Stimulated activated CD4-positive, alpha-beta T cell treated with anti-CD3 and anti-CD28 coated beads, Interleukin-1b, Interleukin-23, amount 100 ng/mL, for 1 hour (primary cell): ENCODE measurements at regions not wholly inside any gene's neighbourhood (a gene's known extent, or its start where the extent isn't known, plus 50 kb on each side); places are given as distances from the start of the nearest gene placed in this dataset.

ENCODE experiments used
- DNase-seq, 2 donors: peaks; one replicate each; pipeline ENCODE4 v3.0.0-alpha.2; 2020; ENCODE audit warnings: low read depth in 2 of 2

DNA sequence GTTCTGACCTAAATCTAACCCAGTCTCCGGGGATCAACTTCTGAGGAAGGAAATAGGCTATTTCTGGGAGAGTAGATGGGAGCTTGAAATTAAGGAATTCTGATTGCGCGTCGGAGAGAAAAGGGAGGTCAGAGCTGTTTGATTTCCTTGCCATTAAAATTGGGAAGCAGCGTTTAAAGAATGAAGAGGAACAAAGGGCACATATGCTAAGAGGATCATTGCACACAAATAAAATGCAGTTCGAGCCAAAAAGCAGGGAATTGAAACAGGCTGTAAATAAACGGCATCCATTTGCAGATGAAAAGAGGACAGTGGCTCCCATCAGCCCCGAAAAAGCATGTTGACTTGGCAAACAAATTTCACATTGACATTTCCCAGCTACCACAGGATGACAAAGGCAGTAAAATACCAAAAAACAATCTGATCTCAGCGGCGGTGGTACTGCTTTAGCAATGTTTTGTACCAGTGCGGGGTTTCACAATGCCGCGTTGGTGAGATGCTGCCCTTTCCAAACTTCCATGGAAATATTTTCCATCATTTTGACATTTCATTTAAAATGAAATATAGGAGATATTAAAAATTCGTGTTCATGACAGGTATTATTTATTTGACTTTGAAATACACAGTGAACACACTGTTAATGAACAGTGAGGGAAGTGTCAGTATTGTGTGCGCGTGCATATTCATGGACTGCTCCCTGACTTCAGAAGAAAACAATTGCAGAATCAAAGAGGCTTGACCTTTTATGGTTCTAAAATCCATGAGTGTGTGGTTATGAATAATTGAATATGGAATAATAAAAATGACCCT lies 108.8 kb downstream of the SQOR start:
- no peak for DNase-seq

DNA sequence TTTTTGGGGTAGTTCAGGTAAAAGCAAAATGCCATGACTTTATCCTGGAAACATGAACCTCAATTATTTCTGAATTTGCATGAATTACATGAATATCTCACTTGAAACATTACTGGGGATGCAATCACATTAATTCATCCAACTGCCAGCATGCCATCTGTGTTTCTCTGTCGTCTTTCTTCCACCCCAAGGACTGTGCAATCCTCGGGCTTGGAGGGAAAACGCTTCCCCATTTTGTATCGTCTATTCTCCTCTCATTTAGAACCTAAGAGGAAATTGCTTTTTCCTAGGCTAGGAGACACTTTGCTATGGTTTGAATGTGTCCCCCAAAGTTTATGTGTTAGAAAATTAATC lies 109.4 kb downstream of the SQOR start:
- no peak for DNase-seq

DNA sequence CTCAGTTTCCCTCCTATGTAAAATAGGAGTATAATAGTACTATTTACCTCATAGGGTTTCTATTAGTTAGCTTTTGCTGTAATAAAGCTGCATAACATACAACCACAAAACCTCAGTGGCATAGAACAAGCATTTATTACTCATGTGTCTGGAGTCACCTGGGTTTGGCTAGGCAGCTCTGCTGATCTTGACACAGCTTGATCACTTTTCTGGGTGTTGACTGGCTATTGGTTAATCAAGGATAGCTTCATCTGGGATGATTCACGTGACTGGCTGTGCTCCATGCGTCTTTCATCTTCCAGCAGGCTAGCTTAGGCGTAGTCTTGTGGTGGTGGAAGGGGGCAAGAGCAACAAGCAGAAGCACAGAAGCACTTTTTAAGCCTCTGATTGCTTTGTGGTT lies 112.6 kb downstream of the SQOR start:
- no peak for DNase-seq

DNA sequence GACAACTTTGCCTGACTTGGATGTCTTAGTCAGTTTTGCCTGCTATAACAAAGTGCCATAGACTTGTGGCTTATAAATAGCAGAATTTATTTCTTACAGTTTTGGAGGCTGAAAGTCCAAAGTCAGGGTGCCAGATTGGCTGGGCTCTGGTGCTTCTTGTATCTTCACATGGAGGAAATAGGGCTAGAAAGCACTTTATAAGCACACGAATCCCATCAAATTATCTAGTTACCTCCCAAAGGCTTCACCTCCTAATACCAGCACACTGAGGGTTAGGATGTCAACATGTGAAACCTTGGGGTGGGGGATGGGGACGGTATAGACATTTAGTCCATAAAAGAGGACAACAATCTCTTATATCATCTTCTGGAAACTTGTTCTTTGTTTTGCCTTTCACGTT lies 116.8 kb downstream of the SQOR start:
- DNase-seq, result no peak

DNA sequence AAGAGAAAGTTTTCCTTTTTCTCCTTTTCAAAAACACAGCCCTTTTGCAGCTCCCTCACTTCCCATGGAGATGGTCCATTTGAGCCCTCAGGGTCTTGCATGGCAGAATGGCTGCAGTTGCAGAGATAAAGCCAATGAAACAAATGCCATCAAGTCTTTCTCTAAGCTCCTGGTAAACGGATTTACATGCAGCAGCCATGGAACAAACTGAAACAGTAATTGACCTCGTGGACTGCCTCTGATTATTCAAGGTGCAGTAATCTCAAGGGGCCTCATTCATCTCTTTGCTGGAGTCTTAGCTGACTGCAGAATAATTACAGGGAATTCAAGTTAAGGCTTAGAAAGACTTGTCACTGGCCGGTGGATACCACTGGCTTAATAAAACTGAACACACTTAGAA lies 125.1 kb downstream of the SQOR start:
- no peak for DNase-seq

DNA sequence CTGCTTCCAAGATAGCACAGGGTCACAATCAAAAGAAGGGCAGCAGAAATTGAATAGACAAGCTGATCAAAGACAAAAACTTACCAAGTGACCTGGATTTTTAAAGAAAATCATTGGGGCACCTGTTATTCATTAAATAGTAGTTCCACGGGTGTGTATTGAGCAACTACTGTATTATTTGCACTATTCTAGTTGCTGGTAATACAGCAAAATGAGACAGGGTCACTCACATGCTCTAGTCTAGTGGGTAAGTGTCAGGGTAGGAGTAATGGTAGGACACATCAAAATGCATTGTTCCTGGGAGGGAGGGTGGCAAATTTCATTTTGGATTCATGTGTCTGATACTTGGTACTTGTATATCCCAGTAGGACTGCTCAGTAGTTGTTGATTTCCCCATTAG lies 127.9 kb downstream of the SQOR start:
- no peak for DNase-seq

DNA sequence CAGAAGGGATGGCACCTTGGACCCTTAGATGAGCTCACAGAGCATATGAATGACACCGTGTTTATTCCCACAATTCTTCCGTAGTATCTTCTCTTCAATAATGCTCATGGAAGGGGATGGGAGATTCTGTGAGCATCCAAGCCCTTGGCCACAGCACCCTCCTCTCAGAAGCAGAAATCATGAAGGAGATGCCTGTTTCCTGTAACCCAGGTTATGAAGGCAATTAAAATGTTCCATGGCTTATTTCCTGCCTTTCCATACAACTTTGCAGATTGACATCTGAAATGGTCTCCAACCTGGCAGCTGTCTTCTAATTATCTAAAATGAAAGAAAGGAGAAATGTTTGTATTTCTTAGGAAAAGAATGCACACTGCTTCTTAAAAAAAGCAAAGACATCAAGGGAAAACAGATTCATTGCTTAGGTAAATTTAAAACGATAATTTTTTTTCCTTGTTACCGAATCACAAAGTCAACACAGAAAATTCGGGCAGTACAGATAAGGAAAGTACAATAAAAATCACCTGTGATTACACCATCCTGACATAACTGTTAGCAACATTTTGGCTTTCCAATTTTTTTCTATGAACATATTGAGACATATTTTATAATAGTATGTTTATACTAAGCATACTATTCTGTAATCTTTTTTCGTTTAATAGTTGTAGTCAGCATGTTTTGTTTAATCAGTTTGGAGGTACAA lies 128.5 kb downstream of the SQOR start:
- no peak for DNase-seq

DNA sequence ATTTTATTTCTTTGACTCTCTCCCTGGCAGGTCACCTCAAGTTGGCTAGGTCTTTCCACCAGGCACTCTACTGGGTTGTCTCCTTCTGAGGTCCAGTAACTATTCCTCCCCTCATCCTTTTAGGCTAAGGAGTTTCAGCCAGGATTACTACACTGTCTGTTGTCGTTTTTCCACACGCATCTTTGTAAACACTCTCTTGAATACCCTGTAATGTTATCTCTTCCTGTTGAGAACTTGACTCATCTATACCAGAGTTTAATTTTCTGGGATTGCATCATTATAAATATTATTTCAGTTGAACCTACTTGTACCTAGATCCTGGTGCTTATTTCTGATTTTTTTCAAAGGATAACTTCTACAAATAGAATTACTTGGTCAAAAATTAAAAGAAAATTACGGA lies 138.3 kb downstream of the SQOR start:
- DNase-seq, result no peak

DNA sequence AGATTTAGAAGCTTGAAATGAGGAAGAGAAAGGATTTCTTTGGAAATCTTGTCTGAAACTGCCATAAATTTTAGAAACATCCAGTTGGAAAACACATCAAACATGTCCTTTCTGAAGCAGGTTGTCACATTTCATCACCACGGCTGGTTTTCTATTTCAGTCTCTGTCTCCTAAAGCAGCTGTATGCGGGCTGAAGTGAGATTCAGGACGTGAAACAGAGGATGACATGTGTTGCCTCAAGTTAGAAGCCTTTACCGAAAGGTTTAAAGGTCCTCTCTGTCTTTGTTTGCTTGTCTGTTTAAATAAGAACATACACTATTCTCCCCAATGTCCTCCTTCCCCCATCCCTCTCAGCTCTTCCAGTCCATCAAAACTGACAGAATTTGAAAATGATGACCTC lies 141.9 kb downstream of the SQOR start:
- DNase-seq, result no peak

DNA sequence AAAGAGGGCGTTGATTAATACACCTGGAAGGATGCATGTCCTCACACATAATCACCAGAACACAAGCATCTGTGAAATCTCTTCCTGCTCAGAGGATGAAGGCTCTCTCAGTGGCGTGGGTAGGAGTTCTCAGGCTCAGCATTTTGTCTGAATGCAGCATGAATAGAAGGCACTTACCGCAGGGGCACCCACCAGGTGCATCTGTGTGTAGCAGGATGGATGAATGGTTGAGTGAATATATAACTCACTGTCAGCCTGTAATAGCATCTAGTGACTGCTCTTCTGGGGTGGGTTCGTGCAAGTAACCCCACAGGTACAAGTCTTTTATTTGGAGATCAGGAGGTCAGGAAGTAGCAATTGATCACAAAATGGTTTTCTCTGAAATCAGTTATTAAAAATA lies 143.0 kb downstream of the SQOR start:
- DNase-seq, result no peak

DNA sequence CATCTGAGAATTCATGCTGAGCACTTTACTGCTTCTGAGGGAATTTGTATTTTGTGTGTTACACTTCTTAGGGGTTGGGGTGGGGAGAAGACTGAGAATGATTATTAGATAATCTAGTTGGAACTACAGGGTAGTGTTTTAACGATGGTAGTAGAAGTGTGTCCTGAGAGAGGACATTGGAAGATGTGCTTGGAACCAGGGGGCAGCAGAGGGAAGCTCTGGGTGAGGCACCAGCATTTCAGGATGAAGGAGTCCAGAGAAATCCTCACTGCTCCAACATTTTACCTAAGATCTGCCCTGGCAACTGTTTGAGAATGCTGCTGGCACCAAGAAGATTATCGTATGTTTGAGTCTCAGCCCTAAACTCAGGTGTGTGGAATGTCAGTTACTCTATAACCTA lies 145.5 kb downstream of the SQOR start:
- DNase-seq, result no peak

DNA sequence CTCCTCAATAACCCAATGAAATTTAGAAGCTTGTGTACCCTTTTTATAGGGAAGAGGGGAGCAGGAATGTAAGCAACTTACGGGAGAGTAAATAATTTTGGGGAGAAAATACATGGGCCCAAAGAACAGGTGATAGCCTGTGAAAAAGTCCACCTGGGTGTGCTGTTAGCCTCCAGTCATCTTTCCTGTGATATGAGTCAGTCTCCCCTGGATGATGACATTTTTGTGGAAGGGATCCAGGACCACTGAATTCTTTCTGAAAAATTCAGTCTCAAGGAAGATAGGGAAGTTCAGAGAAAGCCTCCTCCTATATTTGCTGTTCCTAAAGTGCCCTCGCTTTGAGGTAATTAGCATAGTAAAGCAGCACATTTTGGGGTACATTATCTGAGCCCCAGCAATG lies 149.8 kb downstream of the SQOR start:
- no peak for DNase-seq

DNA sequence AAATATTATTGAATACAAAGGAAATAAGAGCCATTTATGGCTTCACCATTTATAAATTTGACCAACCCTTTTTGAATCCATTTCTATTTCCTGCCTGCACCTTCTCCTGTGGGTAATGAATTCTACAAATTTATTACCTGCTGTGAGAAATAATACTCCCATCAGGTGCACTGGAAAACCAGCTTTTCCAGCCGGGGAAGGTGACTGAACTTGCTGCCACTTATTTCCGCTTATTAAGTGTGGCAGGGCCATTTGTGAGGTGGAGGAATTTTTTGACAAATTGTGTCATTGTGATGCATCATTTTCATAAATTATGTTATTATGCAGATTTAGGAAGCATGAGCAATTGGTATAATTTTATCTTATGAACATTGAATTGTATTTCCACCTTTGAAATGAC lies 151.1 kb downstream of the SQOR start:
- DNase-seq, result no peak

DNA sequence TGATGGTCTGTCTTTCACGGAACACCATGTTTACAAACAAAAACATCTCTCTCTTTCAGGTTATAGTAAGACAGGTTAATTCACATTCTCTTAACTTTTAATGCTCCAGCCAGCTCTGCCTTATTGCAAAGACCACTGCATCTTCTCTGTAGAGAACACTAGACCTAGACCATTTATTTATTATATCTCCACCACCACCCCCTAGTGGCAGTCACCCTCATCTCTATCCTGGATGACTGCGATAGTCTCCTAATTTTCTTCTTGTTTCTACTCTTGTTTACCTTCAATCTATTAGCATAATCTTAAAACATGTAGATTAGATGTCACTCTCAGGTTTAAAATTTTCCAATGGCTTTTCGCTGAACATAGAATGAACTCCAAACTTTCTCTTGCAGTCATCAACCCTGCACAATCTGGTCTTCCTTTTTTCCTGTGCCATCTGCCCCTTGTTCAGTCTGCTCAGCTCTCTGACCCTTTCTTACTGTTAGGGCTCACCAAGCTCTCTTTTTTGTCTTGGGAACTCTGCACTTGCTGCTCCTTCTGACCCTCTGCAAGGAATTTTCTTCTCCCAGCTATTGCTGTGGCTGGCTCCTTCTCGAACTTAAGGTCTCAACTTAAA lies 155.6 kb downstream of the SQOR start:
- DNase-seq, result no peak

DNA sequence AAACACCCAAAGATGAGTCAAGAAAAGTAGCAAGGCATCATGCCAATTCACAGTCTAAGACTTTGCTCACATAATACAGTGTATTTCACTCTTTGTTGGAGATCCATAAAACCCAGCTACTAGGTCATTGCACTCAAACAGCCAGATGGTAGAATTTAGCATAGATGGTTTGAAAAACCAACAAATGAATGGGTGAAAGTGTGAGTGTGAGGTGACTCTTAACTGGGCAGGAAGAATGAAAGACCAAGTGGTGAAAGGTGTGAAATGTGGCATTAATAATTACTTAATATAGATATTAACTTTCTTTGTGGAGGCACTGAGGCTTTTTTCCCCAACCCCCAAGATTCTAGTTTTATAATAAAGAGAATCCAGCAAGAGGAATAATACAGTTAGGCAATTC lies 159.5 kb downstream of the SQOR start:
- DNase-seq, result no peak

DNA sequence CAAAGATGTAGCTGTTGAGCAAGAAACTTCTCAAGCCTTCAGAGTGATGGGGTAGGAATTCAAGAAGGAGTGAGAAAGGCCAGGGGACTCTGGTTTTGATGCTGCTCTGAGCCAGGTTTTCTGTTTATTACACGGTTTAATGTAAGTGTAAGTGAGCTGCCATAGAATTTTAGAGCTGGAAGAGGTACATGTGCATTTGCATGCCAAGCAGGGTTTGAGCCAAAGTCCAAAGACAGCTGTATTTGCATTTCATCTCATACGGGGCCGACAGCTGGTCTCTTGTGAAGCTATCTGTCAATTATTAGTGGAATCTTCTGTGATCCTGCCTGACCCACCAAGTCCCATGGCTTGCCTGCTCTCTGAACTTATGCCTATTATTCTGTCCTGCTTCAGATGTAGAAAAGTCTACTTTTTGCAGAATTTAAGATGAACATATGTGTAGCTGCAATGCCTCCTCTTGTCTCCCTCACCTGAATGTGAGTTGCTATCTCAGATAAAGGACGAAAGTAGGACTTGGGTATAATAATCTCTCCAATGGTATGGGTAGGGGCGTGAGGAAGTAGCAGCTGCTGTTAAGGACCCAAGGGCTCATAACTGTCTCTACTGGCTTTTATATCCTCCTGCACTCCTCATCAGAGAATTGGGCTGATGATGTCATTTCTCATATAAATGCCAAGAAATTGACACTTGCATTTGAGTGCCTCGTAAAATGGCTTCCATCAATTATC lies 160.0 kb downstream of the SQOR start:
- no peak for DNase-seq

DNA sequence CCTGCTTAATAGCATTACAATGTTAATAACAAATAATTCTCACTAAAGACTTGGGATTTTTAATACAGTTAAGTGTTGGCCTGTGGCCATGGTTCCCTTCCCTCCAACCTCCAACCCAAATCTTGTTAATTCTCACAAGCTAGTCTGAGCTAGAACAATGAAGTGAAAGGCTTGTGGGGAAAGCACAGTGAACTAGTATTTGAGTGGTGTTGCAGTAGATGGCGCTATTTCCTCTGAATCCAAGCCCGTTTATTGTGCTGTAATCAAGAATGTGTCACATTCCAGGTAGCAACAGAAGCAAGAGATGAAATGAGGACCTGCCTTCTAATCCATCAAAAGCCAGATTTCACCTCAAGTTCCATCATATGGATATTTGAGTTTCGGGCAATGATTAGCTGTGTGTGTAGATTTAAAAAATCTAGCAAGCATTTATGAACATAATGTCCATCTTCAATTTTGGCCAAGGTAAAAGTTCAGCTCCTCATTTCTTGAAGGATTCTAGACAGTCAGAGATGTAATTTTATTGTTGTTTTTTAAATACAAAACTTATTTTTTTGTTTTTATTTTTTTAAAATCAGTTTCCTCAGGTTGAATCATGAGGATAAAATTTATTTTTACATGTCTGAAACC lies 160.7 kb downstream of the SQOR start:
- no peak for DNase-seq

DNA sequence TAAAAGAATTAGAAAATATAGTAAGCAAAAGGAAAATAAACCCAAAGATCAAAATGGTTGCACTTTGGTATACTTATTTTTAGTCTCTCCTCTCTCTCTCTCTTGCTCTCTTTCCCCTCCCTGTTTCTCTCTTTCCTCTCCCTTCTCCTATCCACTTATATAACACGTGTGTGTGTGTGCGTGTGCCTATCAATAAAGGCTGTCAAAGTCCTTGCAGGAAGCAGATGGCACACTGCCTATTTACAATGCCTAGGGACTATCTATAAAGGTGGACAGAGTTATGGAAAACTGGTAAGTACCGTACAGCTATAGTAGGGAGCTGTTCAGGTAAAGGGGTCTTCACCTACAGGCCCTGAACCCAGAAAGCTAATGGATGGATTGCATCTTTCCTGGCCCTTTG lies 161.6 kb downstream of the SQOR start:
- no peak for DNase-seq

DNA sequence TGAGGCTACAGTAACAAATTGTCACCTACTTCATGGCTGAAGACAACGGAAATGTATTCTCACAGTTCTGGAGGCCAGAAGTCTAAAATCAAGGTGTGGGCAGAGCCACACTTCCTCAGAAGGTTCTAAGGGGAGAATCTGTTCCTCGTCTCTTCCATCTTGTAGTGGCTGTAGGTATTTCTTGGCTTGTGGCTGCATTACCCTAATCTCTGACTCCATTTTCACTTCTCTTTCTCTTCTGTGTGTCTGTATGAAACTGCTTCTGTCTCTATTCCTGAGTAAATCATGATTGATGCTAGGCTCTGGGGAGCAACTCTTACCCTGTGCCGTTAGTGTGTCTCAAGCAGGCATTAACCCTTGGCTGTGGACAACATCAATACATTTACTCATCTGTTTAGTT lies 164.7 kb downstream of the SQOR start:
- no peak for DNase-seq

DNA sequence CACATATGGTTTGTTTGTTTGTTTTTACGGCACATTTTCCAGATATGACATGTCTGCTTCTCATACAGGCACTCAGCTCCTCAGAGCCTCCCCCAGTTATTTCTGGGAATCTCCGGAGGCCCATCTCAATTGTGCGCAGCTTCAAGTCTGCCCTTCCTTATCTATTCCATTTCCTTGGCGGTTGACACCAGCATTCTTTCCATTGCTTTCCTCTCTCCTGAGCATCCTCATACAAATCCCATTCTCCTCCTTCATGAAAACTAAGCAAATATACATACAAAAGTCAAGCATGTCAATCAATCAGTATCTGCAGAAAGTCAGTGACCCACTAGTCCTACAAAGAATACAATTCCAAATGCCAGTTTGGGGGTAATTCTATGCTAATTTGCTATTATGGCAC lies 166.7 kb downstream of the SQOR start:
- no peak for DNase-seq

DNA sequence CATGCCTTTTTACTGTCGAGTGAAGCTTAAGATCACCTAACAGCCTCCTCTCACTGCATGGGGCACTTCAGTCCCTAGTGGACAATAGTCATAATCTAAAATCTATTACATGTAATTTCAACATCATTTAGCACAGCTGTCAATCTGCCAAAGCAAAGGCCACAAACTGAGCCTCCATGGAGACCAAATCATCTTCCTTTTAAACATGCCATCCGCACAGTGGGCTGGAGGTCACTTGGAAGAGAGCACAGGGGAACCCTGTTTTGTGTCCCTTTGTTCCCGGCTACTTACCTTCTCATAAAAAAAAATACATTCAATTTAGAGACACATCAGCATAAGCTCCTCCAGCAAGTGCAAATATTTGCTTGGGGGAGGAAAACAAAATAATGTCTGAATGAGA lies 167.3 kb downstream of the SQOR start:
- no peak for DNase-seq

DNA sequence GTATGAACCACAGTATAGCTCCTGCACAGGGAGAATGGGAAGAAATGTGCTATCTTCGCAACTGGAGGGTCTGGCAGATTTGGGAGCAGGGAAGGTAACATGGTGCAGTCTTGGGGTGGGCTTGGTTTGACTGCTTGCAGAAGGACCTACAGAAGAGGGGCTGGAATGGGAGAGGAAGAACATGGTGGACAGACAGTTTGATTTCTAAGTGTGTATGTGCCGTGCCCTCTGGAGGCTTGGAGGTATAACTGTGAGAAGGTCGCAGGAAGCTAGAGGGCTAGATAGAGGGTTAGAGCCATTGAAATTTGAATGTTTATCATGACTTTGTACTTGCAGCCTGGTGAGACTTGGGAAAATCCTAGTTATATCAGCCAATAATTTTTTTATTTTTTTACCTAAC lies 169.2 kb downstream of the SQOR start:
- no peak for DNase-seq
